ENCODE measurements at regions not wholly inside any gene's neighbourhood (a gene's known extent, or its start where the extent isn't known, plus 50 kb on each side); places are given as distances from the start of the nearest gene placed in this dataset.

DNA sequence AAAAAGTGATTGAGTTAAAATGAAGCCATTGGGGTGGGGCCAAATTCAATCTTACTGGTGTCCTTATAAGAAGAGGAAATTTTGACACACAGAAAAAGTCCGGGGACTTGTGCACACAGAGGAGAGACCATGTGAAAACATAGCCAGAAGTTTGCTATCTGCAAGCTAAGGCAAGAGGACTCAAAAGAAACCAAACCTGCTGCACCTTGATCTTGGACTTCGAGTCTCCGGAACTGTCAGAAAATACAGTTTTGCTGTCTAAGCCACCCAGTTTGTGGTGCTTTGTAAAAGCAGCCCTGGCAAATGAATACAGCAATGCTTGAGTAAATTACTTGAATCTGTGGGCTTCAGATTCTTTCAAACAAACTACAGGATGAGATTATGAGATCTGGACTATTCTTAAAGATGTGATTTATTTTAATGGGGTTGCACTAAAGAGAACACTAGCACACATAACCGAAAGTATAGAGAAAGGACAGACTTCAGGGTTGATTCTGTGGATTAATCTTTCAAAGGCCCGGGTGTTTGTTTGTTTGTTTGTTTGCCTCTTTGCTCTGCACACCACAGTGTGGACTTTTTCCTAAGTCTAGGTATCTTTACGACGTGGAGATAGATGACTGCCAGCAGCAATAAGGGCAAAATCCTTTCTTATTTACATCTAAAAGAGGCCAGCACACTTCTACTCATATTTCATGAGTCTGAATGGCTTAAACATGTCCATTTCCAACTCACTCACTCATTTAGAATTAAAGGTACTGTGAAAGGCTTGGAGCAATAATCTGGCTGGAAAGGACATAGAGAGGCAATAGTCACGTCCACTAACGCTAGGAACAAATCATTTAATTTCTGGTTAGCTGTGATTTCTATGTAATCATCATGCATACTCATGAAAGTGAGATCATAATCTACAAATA, 53.9 kb upstream of the SSR3 start:
- no peaks in the 10 kb centered on the region for H3K9me3 Mint-ChIP-seq
- H3K4me1 Mint-ChIP-seq, result peaks cover 0 to 17% of the 10 kb centered on the region in 2 donors
- H3K27ac Mint-ChIP-seq, result no peak overlapping the region
- H3K36me3 ChIP-seq (ENCODE audit: control insufficient read depth, insufficient read depth, low read length), result no peaks in the 10 kb centered on the region
- no peak for DNase-seq
- intact Hi-C loops (cut with micrococcal nuclease), result no loop called here
- no peak overlapping the region for H3K27ac ChIP-seq (ENCODE audit: low read length)
- TF ChIP-seq, protein P1, sequence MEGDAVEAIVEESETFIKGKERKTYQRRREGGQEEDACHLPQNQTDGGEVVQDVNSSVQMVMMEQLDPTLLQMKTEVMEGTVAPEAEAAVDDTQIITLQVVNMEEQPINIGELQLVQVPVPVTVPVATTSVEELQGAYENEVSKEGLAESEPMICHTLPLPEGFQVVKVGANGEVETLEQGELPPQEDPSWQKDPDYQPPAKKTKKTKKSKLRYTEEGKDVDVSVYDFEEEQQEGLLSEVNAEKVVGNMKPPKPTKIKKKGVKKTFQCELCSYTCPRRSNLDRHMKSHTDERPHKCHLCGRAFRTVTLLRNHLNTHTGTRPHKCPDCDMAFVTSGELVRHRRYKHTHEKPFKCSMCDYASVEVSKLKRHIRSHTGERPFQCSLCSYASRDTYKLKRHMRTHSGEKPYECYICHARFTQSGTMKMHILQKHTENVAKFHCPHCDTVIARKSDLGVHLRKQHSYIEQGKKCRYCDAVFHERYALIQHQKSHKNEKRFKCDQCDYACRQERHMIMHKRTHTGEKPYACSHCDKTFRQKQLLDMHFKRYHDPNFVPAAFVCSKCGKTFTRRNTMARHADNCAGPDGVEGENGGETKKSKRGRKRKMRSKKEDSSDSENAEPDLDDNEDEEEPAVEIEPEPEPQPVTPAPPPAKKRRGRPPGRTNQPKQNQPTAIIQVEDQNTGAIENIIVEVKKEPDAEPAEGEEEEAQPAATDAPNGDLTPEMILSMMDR (IDR thresholded peaks at IDR 0.05), result no peak
- ATAC-seq, result no peak
- H3K27me3 ChIP-seq (ENCODE audit: control insufficient read depth, insufficient read depth, low read length), result peaks cover 5% of the 10 kb centered on the region
- H3K4me1 ChIP-seq (ENCODE audit: control insufficient read depth, insufficient read depth, low read length), result peaks cover 9% of the 10 kb centered on the region
- peaks cover 14 to 23% of the 10 kb centered on the region in 2 donors for H3K27me3 Mint-ChIP-seq (ENCODE audit: low read depth in 2 of 2)
- WGBS (ENCODE audit: insufficient coverage), result 97% methylated on average over 9 of the region's 9 CpGs
- H3K4me3 ChIP-seq (ENCODE audit: low read length), result no peak overlapping the region
- no peaks in the 10 kb centered on the region for H3K9me3 ChIP-seq (ENCODE audit: control insufficient read depth, insufficient read depth, low read length)
- no peak overlapping the region for H3K4me3 Mint-ChIP-seq
- no peaks in the 10 kb centered on the region for H3K36me3 Mint-ChIP-seq

DNA sequence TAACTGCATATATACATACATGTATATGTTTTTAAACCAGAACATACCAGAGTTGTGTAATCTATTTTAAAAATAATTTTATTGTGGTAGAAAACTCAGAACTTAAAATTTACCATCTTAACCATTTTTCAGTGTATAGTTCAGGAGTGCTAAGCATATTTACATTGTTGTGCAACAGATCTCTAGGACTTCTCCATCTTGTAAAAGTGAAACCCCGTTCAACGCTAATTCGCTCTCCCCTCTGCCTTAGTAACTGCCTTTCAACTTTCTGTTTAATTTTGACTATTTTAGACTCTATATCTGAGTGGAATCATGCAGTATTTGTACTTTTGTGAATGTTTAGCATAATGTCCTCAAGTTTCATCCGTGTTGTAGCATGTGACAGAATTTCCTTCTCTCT, 51.8 kb upstream of the SSR3 start:
- Histone ChIP-seq H3K36me3 (ENCODE audit: control insufficient read depth, insufficient read depth, low read length) (no peaks in the 10 kb centered on the region), H3K9me3 (ENCODE audit: control insufficient read depth, insufficient read depth, low read length) (no peaks in the 10 kb centered on the region), H3K4me3 (ENCODE audit: low read length) (no peak overlapping the region), H3K27me3 (ENCODE audit: control insufficient read depth, insufficient read depth, low read length) (peaks cover 5% of the 10 kb centered on the region), H3K4me1 (ENCODE audit: control insufficient read depth, insufficient read depth, low read length) (peaks cover 9% of the 10 kb centered on the region), H3K27ac (ENCODE audit: low read length) (no peak overlapping the region)
- peak; percentile 47 to 78 (median 71) for ATAC-seq
- H3K36me3 Mint-ChIP-seq, result no peaks in the 10 kb centered on the region
- H3K4me1 Mint-ChIP-seq, result peaks cover 0 to 17% of the 10 kb centered on the region in 2 donors
- H3K27me3 Mint-ChIP-seq (ENCODE audit: low read depth in 2 of 2), result peaks cover 12 to 23% of the 10 kb centered on the region in 2 donors
- intact Hi-C loops (cut with micrococcal nuclease), result no loop called here
- peak overlapping the region; percentile 84 for H3K4me3 Mint-ChIP-seq
- H3K9me3 Mint-ChIP-seq, result no peaks in the 10 kb centered on the region
- TF ChIP-seq, protein P1 (IDR thresholded peaks at IDR 0.05), result no peak
- WGBS (ENCODE audit: insufficient coverage), result no CpG with 5 or more reads among the region's 4 CpGs
- DNase-seq, result peak in 1 of 2 donors; percentile 28
- H3K27ac Mint-ChIP-seq, result no peak overlapping the region

DNA sequence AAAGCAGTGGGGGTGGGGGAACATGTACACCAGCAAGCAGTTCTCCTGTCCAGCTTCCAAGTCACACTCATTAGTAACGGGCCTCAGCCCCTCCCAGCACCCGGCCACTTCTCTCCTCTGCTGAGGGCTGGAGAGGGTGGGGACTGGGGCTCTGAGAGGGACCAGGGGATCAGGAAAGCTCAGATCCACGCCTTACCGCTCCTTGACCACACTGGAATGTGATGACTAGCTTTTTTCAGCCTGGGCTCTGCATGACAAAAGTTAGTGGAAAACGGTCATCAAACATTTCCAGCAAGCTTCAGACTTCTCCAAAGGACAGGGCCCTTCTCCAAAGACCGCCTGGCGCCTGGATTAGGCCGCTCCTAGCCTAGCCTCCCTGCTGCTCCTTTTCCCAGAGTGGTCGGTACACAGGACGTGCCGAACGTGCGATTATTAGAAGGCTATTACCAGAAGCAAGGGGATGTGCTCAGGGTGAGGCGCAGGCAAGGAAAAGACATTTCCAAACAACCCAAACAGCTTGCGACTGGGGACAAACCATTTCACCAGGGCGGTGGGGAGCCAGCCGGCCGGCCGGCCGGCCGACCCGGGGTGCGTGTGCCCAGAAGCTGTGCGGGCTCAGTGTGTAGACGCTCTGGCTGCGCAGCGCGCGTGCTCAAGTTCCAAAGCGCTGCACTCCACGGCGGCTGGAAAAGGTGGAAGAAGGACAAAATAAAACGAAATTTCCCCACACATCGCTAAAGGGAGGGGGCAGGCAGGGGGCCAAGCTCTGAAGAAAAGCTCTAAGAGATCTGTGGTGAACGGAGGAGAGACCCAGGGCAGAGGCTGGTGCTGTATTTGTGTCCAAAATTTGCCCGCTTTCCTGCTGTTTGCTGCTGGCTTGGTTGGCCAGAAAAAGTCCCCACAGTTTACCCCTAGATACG, 51.0 kb upstream of the SSR3 start:
- H3K4me3 ChIP-seq (ENCODE audit: low read length), result peak overlapping the region; percentile 24
- Mint-ChIP-seq H3K4me1 (peaks cover 0 to 17% of the 10 kb centered on the region in 2 donors), H3K27ac (peak overlapping the region in 1 of 2 donors; percentile 76), H3K9me3 (no peaks in the 10 kb centered on the region), H3K27me3 (ENCODE audit: low read depth in 2 of 2) (peaks cover 12 to 23% of the 10 kb centered on the region in 2 donors), H3K4me3 (peak overlapping the region; percentile 84), H3K36me3 (no peaks in the 10 kb centered on the region)
- ATAC-seq (peak in 2 of 3 donors; percentile 65 to 68), DNase-seq (peak in 1 of 2 donors; percentile 9)
- peaks cover 9% of the 10 kb centered on the region for H3K4me1 ChIP-seq (ENCODE audit: control insufficient read depth, insufficient read depth, low read length)
- TF ChIP-seq, protein P1 (IDR thresholded peaks at IDR 0.05), result no peak
- H3K9me3 ChIP-seq (ENCODE audit: control insufficient read depth, insufficient read depth, low read length), result no peaks in the 10 kb centered on the region
- no peak overlapping the region for H3K27ac ChIP-seq (ENCODE audit: low read length)
- H3K36me3 ChIP-seq (ENCODE audit: control insufficient read depth, insufficient read depth, low read length), result no peaks in the 10 kb centered on the region
- intact Hi-C loops (cut with micrococcal nuclease), result no loop called here
- 36% methylated on average over 34 of the region's 37 CpGs for WGBS (ENCODE audit: insufficient coverage)
- H3K27me3 ChIP-seq (ENCODE audit: control insufficient read depth, insufficient read depth, low read length), result peaks cover 5% of the 10 kb centered on the region

Data from natural killer cell (primary cell).